Endothelial cell (in vitro differentiated cells): ENCODE measurements at regions not wholly inside any gene's neighbourhood (a gene's known extent, or its start where the extent isn't known, plus 50 kb on each side); places are given as distances from the start of the nearest gene placed in this dataset.

Experiments
- DNase-seq: peaks from one replicate; pipeline ENCODE4 v3.0.0; 2021; ENCODE audit warnings: low spot score
- H3K27ac Mint-ChIP-seq: one replicate; pipeline ENCODE4 v1.8.0; 2021; ENCODE audit warnings: mixed read lengths, inconsistent platforms; ENCODE audit not compliant: unreplicated experiment
- H3K27me3 Mint-ChIP-seq: one replicate; pipeline ENCODE4 v1.8.0; 2021; ENCODE audit warnings: mild to moderate bottlenecking, moderate library complexity, mixed read lengths, inconsistent platforms; ENCODE audit not compliant: unreplicated experiment
- H3K36me3 Mint-ChIP-seq: one replicate; pipeline ENCODE4 v1.8.0; 2021; ENCODE audit warnings: mild to moderate bottlenecking, low read depth, mixed read lengths, inconsistent platforms; ENCODE audit not compliant: unreplicated experiment
- H3K4me1 Mint-ChIP-seq: one replicate; pipeline ENCODE4 v1.8.0; 2021; ENCODE audit warnings: mild to moderate bottlenecking, mixed read lengths, inconsistent platforms; ENCODE audit not compliant: unreplicated experiment
- H3K4me3 Mint-ChIP-seq: one replicate; pipeline ENCODE4 v1.8.0; 2021; ENCODE audit warnings: mild to moderate bottlenecking, mixed read lengths, inconsistent platforms; ENCODE audit not compliant: unreplicated experiment
- H3K9me3 Mint-ChIP-seq: one replicate; pipeline ENCODE4 v1.8.0; 2021; ENCODE audit warnings: mixed read lengths, inconsistent platforms; ENCODE audit not compliant: unreplicated experiment
- TF ChIP-seq, protein P1 (sequence below): fragments of 200-600 bp; sonication (generic); IDR thresholded peaks from one replicate; pipeline ENCODE4 v1.5.0; 2021; ENCODE audit warnings: antibody characterized with exemption; ENCODE audit not compliant: unreplicated experiment

- H3K4me3 Mint-ChIP-seq = no peak overlapping the region
- peaks cover 1% of the 10 kb centered on the region for H3K27me3 Mint-ChIP-seq
- no peak for DNase-seq
- no peaks in the 10 kb centered on the region for H3K4me1 Mint-ChIP-seq
- H3K27ac Mint-ChIP-seq = no peak overlapping the region
- TF ChIP-seq, protein P1, sequence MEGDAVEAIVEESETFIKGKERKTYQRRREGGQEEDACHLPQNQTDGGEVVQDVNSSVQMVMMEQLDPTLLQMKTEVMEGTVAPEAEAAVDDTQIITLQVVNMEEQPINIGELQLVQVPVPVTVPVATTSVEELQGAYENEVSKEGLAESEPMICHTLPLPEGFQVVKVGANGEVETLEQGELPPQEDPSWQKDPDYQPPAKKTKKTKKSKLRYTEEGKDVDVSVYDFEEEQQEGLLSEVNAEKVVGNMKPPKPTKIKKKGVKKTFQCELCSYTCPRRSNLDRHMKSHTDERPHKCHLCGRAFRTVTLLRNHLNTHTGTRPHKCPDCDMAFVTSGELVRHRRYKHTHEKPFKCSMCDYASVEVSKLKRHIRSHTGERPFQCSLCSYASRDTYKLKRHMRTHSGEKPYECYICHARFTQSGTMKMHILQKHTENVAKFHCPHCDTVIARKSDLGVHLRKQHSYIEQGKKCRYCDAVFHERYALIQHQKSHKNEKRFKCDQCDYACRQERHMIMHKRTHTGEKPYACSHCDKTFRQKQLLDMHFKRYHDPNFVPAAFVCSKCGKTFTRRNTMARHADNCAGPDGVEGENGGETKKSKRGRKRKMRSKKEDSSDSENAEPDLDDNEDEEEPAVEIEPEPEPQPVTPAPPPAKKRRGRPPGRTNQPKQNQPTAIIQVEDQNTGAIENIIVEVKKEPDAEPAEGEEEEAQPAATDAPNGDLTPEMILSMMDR = no peak
- H3K36me3 Mint-ChIP-seq = no peaks in the 10 kb centered on the region
- H3K9me3 Mint-ChIP-seq = no peaks in the 10 kb centered on the region
Measured at GRCh38 chr3:115348412-115348811, 201.3 kb upstream of the ZBTB20 start.

DNA sequence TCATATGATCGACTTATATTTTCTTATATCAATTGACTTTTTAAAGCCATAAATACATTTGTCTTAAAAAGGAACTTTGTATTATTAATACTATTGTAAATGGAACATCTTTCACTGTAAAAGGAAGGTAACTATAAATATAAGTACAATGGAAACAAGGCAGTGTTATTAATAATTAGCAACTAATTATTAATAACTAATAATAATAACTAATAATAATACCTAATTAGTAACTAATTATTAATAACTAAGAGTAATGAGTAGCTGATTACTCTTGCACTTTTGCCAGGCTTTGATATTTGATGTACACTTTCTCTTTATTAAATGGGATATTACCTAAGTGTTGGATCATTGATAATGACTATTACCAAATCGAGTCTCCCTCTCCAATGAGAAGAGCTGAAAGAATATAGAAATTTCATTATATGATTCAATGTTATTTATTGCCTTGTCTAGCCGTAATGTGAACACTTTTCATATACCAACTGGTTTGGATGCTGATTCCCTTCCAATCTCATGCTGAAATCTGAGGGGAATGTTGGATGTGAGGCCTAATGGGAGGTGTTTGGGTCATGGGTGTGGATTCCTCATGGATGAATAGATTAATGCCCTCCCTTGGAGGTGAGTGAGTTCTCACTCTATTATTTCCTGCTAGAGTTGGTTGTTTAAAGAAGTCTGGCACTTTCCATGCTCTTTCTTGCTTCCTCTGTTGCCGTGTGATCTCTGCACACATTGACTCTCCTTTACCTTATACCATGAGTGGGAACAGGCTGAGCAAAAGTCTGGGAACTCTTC, 202.1 kb upstream of the ZBTB20 start:
- no peak overlapping the region for H3K27ac Mint-ChIP-seq
- H3K9me3 Mint-ChIP-seq = no peaks in the 10 kb centered on the region
- H3K4me1 Mint-ChIP-seq = no peaks in the 10 kb centered on the region
- H3K36me3 Mint-ChIP-seq = no peaks in the 10 kb centered on the region
- no peak for DNase-seq
- H3K27me3 Mint-ChIP-seq = peaks cover 1% of the 10 kb centered on the region
- no peak overlapping the region for H3K4me3 Mint-ChIP-seq
- TF ChIP-seq, protein P1 = no peak

- DNase-seq = no peak
- H3K4me3 Mint-ChIP-seq = no peak overlapping the region
- H3K27ac Mint-ChIP-seq = no peak overlapping the region
- H3K36me3 Mint-ChIP-seq = no peaks in the 10 kb centered on the region
- H3K27me3 Mint-ChIP-seq = peaks cover 1% of the 10 kb centered on the region
- H3K4me1 Mint-ChIP-seq = no peaks in the 10 kb centered on the region
- H3K9me3 Mint-ChIP-seq = no peaks in the 10 kb centered on the region
- TF ChIP-seq, protein P1 = no peak
Measured at GRCh38 chr3:115350606-115351005, 203.5 kb upstream of the ZBTB20 start.

- no peak overlapping the region for H3K27ac Mint-ChIP-seq
Measured at GRCh38 chr3:115351193-115351592, 204.1 kb upstream of the ZBTB20 start.

DNA sequence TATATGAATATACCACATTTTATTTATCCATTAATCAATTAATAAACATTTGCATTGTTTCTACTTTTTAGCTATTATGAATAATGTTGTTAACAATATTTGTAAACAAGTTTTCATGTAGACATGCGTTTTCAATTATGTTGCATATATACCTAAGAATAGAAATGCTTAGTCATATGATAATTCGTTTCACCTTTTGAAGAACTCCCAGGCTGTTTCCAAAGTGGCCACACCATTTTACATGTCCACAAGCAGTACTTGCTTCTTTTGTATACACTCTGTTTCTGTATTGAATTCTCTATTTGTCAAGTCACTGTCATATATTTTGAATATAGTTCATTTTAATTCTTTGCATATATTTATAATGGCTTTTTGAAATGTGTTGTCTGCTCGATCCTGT, 206.9 kb upstream of the ZBTB20 start:
- TF ChIP-seq, protein P1 = no peak
- Mint-ChIP-seq H3K4me1 (no peaks in the 10 kb centered on the region), H3K36me3 (no peaks in the 10 kb centered on the region), H3K27ac (no peak overlapping the region), H3K27me3 (peaks cover 1% of the 10 kb centered on the region), H3K4me3 (no peak overlapping the region), H3K9me3 (no peaks in the 10 kb centered on the region)
- DNase-seq = no peak

More at GRCh38 chr3:115351193-115351592, 204.1 kb upstream of the ZBTB20 start:
- Mint-ChIP-seq H3K9me3 (no peaks in the 10 kb centered on the region), H3K4me3 (no peak overlapping the region), H3K4me1 (no peaks in the 10 kb centered on the region), H3K27me3 (peaks cover 1% of the 10 kb centered on the region), H3K36me3 (no peaks in the 10 kb centered on the region)
- TF ChIP-seq, protein P1 = no peak
- DNase-seq = no peak
